GM19239 (cell line): ENCODE measurements at regions not wholly inside any gene's neighbourhood (a gene's known extent, or its start where the extent isn't known, plus 50 kb on each side); places are given as distances from the start of the nearest gene placed in this dataset.
"Not testable (repeated sequence)": the region's sequence is repeated elsewhere in the genome, so short reads cannot be mapped to it uniquely, and the experiment has no call there.

Experiments
- DNase-seq: peaks from one replicate; pipeline ENCODE4 v3.0.0; 2011; ENCODE audit warnings: low spot score; ENCODE audit not compliant: insufficient read length
- FAIRE-seq: peaks from 2 replicates; lab custom pipeline; 2011; peaks lifted over from hg19 to GRCh38; lab: Jason Lieb, UNC

DNA sequence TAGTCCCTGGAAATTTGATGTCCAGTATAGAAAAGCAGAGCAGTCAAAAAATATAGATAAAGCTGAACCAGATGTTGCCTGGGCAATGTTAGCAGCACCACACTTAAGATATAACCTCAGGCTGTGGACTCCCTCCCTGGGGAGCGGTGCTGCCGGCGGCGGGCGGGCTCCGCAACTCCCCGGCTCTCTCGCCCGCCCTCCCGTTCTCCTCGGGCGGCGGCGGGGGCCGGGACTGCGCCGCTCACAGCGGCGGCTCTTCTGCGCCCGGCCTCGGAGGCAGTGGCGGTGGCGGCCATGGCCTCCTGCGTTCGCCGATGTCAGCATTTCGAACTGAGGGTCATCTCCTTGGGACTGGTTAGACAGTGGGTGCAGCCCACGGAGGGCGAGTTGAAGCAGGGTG is 86.9 kb upstream of the GOLGA6L6 start:
- not testable (repeated sequence) for DNase-seq, FAIRE-seq

DNA sequence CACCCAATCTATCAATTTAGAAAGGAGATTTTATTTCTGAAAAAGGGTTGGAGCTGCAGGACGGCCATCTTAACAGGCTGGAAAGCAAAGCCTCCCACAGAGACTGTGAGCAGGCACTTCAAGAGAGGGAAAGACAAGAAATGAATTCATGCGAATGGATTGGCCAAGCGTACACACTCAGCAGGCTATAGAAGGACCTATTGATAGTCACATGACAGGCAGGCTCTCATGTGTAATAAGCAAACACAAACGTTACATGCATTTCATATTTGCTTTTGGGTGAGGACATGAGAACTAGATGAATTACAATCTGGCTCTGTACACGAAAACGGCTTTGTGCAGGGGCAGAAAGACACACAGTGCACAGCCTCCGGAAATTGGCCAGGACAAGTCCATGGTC is 83.9 kb upstream of the GOLGA6L6 start:
- not testable (repeated sequence) for FAIRE-seq, DNase-seq

DNA sequence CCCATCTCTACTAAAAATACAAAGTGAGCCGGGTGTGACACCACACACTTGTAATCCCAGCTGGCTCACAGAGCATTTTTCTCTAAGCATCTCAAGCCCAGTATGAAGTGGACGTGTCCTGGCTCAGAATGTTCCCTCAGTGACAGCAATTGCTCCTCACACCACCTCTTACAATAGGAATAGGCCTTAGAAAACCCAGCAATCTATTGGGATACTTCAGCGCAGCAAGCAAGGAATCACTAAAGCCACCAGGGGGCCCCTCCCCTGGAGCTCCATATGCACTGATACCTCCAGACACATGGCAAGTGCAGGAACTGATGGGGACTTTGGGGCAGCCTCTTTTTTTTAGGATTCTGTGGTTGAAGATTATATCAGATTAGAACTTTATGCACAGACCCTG is 82.5 kb upstream of the GOLGA6L6 start:
- DNase-seq, FAIRE-seq: not testable (repeated sequence)

DNA sequence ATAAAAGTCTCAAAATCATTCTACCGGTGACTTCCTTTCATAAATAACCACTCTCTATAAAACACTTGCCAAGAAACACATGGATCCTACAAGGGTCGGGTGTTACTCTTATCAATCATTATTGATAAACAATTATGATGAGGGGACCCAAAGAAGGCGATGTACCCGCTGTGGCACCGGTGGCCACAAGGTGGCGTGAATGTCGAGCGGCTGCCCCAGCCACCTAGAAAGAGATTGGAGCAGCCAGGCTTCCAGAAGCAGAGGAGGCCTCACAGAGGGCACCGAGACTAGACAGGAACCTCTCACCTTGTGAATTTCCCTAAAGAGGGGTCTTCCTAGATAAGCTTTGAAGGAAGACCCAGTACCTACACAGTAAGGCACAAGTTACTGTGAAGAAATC is 80.5 kb upstream of the GOLGA6L6 start:
- peak; percentile 78 for FAIRE-seq
- DNase-seq, result not testable (repeated sequence)

DNA sequence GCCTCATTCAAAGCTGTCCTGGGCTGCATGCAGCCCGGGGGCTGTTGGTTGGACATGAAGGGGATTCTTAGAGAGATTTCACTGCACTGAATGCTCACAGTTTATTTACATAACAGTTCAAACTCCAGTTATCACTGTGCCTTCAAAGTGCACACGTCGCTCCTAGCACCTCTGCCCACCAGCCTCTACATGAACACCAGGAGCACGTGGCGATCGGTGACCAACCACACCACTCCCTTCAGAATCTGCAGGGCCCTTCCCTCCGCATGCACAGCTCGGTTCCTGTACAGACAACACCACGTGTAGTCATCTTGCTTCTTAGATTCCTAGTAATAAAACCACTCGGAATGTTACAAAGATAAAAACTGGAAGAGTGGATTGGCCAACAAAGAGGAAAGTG is 72.9 kb upstream of the GOLGA6L6 start:
- not testable (repeated sequence) for FAIRE-seq, DNase-seq

DNA sequence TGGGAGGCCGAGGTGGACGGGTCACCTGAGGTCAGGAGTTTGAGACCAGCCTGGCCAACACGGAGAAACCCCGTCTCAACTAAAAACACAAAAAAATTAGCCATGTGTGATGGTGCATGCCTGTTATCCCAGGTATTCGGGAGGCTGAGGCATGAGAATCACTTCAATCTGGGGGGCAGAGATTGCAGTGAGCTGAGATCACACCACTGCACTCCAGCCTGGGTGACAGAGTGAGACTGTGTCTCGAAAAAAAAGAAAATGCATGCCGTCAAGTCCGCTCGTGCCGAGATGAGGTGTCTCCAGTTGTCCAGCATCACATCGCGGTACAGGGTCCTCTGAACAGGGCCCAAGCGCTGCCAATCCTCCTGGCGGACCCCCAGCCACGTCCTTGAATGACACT is 71.2 kb upstream of the GOLGA6L6 start:
- FAIRE-seq, DNase-seq: not testable (repeated sequence)

DNA sequence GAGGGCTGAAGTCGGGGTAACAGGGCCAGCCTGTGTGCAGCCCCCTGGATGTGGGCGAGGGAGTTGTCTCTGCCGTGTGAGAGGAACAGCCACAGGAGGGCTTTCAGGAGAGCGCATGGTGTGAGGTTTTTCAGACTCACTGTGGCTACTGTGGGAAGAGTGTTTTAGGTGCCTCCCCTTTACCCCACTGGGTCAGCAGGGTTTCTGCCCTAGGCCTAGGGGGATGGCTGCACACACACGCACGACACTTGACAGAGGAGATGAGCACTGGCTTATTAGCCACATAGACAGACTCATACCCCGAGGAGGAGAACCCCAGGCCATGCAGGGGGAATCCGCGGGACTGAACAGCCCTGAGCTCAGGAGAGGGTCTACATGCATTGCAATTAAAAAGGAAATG is 70.8 kb upstream of the GOLGA6L6 start:
- DNase-seq, FAIRE-seq: not testable (repeated sequence)

DNA sequence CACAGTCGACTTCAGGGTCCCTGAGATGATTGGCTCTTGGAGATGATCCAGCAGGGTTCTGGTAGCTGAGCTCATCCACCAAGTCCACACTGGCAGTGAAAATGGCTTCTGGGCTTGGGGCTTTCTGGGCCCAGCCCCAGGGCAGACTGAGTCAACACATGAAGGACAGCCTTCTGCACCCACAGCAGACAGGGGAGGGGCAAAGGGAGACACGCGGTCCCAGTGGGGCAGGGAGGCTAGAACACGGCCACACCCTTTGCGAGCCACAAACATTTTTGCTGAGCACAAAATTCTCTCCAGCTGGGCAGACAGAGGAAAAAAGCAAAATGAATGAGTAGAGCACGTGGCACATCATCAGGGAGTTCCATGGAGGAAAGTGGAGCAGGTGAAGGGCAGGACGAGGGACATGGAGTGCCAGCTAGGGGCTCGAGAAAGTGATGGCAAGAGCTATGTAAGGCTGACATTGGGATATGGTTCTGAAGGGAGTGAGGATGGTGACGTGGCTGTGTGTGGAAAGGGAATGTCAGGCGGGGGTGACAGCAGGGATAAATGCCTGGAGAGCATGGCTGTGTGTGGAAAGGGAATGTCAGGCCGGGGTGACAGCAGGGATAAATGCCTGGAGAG is 70.2 kb upstream of the GOLGA6L6 start:
- FAIRE-seq, result not testable (repeated sequence)

DNA sequence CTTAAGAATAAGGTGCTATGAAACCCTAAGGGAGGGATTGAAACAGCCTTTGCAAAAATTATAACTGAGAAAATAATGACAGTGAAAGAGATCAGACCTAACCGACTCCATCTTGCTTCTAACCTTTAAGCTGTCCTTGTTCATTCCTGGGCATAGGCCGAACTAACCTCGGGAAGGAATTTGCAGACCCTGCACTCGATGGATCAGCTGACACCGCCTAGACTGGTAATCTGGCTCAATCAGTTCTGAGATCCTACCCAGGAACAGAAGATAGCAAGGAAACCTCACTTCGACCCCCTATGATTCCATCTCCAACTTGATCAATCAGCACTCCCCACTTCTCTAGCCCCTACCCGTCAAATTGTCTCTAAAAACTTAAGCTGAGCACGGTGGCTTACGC is 66.6 kb upstream of the GOLGA6L6 start:
- FAIRE-seq, DNase-seq: not testable (repeated sequence)

More for the DNA sequence above, 70.2 kb upstream of the GOLGA6L6 start:
- DNase-seq, result not testable (repeated sequence)

DNA sequence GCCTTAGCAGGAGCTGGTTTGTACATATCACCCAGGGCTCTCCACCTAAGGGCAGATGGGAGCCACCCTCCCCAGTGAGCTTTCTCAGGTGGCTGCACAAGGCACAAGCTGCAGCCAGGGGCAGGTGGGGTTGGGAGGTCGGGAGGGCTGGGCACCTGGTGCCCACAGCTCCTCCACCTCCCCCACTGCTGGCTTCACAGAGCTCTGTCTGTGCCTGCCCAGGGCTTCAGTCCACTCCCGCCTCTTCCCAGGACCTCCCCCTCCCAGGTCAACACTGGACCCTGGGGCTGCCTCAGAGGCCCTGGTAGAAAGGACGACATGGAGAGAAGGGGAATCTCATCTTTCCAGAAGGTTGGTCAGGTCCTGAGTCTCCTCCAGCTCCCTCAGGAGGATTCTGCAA is 55.6 kb upstream of the GOLGA6L6 start:
- not testable (repeated sequence) for FAIRE-seq, DNase-seq

DNA sequence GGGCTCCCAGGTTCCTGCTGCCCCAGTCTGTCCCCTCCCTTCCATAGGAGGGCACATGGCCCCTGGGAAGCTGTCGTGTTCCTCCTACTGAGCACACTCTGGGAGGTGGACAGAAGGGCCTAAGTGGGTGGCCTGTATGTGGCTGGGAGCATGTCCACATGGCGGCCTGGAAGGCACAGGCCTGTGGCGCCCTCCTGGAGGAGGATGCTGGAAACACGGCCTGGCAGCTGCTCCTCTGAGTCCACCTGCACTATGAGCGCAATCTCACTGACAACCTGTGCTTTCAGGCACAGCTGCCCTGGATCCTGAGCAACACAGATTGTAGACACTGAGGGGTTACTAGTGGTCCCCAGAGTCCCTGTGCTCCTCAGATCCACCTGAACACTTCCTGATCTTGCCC is 52.6 kb upstream of the GOLGA6L6 start:
- not testable (repeated sequence) for FAIRE-seq, DNase-seq

DNA sequence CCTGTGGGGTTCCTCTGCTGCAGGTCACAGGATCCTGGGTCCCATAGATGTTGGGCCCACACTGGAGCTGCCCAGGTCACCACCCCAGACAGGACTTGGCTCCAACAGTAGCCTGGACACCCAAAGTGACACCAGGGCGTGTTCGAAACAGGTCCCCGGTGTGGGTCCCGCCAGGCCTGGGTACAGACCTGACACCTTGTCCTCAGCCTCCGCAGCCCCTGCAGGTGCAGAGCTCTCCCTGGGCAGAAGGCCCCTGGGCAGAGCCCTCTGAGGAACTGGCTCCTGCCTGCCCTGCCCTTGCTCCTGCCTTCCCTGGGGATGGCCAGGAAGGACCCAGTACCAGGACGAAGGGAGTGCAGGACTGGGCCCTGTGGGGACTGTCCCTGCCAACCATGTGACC is 50.3 kb upstream of the GOLGA6L6 start:
- FAIRE-seq, DNase-seq: not testable (repeated sequence)
